NOMO-1 (cell line): ENCODE measurements at regions not wholly inside any gene's neighbourhood (a gene's known extent, or its start where the extent isn't known, plus 50 kb on each side); places are given as distances from the start of the nearest gene placed in this dataset.

Experiments used
- DNase-seq, 2 experiments: peaks; one replicate each; lab custom pipeline; 2025; ENCODE audit not compliant: unreplicated experiment in 2 of 2; lab: John Stamatoyannopoulos, UW

DNA sequence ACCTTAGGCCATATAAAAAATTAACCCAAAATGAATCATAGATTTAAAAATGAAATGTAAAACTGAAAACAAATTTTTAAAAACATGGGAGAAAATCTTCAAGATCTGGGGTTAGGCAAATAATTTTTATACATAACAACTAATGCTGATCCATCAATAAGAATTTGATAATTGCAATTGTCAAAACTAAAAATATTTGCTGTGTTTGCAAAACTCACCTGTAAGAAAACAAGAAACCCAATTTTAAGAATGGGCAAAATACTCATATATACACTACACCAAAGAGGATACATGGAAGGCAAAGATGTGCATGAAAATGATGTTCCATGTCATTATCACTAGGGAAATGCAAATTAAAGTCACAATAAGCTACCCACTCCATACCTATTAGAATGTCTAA, 194.8 kb upstream of the NRP1 start:
- no peak for DNase-seq

DNA sequence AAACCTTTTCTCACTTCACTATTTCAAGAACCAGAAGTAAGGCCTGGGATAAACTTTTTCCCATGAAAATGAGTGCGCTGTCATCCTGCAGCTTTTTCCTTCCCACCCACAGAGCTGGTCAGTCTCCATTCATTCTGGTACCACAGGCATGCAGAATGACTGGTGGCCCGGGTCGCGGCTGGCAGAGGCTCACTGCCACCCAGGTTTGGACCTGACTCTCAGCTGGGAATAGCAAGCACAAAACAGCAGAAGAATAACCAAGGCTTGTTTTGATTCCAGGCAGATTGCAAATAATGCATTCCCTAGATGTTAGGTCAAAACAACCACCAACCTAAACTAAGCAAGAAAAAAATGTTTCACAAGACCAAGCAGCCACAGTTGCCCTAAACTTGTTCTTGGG, 190.5 kb upstream of the NRP1 start:
- no peak for DNase-seq

DNA sequence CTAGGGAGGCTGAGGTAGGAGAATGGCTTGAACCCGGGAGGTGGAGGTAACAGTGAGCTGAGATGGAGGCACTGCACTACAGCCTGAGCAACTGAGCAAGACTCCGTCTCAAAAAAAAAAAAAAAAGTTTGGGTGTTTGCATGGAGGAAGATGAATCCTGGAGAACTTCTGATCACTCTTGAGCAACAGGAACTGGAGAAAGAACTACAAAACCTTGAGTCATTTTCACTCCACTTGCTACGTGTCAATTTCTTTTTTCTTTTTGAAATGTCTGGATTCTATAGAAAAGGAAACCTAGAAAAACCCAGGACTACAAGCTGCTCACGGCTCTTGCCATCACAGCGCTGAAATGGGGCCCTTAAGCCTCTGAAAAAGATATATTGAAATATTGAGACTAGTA, 189.6 kb upstream of the NRP1 start:
- DNase-seq, result peak in 1 of 2 experiments; percentile 18

DNA sequence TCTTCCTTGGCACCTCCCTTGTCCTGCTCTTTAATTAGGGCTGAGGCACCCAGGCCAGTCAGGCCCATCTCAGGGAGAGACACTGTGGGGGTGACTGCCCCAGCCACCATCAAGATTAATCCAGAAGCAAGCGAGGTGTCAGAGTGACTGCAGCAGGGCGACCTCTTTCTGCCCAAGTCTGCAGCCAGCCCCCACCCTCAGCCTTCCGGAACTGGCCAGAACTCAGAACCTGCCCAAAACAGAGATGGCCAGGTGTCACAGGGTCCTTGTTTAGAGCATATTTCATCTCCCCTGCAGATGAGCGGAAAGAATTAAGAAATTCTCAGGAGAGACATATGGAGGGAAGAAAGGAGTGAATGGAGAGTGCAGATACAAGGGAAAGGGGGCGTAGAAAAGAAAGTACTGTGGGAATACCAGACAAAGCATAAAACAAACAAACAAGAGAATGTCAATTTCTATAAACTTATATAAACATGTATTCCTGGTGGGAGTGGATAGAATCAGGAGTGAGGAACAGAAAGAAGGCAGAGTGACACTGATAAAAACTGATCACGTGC, 188.8 kb upstream of the NRP1 start:
- DNase-seq, result no peak

DNA sequence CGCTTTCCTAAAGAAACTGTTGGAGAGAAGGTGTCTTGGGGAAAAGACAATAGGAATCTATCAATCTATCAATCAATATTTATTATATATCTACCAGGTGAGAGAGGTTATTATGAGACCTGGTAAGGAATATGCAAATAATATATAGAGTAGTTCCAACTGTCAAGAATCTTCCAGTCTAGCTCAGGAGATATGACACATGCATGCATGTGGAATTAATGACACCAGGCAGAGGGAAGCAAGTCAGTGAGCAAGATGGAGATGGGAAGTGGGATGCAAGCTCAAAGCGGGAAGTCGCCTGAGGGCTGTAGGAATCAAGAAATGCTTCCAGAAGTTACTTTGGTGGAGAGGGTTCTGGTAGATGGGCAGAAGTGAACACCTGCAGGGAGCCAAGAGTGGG, 187.4 kb upstream of the NRP1 start:
- no peak for DNase-seq

DNA sequence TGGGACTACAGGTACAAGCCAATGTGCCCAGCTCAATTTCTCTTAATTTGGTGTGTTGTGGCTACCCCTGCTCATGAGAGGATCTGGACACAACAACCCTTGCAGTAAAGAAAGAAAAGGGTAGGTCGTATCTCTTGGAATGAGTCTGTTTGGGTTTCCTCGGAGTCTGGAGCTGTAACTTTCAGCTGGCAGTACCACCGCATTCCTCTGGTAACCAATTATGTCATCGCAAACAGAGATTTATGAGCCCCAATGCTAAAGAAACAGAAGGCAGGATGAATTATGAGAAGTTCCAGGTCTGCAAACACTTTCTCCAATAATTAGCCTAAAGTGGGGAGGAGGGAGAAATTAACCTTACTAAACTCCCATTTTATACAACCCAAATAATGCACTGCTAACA, 186.6 kb upstream of the NRP1 start:
- DNase-seq, result no peak

DNA sequence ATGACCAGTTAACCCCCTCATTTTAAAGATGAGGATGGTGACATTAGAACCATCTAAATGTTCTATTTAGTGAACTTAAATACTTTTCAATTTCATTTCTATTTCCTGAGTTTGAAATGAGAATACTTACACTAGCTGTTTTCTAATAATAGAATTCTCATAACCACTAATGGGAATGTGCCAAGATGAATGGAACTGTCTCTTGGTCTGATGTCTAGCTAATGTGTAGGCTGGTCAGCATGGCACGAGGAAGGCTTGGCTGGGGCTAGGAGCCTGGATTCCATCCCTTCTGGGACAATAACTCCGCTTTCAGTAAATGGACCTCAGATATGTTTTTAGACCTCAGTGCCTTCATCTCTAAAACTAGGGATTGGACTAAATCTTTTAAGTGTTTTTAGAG, 185.8 kb upstream of the NRP1 start:
- no peak for DNase-seq

DNA sequence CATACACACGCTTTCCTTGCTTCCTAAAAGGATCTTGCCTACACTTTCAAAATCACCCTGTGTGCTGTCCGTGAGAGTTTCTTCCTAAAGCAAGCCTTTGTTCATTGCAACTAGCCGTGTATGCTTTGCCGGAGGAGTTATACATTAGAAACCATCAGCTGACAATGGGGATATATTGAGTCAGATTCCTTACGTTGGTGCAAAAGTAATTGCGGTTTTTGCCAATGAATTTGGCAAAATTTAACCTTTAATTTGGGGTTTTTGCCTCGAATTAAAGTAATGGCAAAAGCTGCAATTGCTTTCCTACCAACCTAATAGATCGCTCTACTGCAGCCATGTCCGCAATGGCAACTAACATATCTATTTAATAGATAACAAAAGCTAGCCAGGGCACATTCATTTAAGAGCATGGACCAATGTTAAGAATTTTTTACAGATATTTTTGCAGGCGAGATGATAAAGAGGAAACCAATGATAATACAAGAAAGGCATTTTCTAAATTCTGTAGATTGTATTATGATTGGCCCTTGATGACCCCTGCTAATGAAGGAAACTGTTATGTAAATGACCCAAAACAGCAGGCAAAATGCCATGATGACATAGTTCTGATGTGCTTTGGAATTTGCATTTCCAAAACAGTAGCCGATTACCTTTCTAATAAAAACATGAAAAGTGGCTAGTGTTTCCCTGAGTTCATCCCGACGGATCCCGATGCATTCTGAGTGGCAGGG, 184.8 kb upstream of the NRP1 start:
- no peak for DNase-seq

DNA sequence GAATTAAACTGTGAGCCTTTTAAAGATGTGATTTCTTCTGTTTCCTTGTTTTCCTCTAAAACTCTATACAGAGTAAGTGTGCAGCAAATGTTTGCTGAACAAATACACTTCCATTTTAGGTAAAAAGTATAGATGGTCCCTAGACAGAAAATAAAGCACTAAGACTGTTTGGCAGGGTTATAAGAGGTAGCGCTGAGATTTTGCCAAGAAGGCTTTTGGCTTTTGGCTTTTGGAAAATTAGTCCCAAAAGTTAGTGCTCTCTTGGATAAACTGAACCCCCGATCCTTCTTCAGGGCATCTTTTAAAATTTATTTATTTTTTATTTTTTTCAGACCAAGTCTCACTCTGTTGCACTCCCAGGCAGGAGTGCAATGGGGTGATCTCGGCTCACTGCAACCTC, 175.7 kb upstream of the NRP1 start:
- DNase-seq, result no peak

DNA sequence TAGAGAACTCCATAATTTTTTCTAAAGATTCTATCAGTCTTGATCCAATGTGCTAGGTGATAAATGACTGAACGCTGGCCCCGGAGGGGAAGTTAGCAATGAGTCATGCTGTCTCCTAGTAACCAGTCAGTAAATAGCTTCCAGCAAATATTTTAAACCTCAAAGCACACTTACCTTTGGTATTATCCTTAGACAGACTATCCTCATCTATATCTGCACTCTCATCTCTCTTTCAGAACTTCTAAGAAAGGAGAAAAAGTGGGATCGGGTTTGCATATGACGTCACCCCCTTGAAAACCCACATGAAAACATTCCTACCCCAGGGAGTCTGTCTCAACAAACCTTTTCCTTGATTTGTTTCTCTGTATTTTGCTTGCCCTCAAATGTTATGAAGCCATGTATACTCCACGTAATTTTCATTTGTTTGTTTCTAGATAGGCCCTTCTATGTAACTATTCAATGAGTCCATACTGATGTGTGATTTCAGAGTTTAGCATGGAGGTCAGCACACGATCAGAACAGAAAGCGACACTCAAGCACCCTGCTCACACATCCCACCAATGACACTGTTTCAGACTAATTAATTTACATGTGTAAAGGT, 174.9 kb upstream of the NRP1 start:
- DNase-seq, result peak; percentile 69 to 94

DNA sequence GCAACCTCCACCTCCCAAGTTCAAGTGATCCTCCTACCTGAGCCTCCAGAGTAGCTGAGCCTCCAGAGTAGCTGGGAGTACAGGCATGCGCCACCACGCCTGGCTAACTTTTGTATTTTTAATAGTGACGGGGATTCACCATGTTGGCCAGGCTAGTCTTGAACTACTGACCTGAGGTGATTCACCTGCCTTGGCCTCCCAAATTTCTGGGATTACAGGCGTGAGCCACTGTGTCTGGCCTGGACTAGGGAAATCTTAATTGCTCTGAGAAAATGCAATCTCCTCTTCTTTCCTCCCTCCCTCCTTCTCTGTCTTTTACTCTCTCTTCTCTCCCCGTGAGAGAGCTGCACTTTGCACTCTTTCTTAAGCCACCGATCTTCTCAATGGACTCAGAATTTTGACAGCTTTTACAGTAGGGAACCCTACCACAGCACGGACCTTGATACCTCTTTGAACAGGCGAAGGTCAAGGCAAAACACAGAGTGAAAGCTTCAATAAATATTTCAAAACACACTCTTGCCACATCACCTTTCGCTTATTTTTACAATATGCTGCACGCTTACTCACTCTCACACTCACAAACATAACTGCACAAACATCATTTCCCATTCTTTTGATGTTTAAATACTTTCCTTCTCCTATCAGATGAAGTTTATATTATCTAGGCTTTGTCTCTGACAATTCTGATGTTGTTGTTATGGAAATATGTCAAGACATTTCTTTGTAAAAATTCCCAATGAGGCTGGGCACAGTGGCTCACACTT, 173.4 kb upstream of the NRP1 start:
- peak; percentile 44 to 61 for DNase-seq

DNA sequence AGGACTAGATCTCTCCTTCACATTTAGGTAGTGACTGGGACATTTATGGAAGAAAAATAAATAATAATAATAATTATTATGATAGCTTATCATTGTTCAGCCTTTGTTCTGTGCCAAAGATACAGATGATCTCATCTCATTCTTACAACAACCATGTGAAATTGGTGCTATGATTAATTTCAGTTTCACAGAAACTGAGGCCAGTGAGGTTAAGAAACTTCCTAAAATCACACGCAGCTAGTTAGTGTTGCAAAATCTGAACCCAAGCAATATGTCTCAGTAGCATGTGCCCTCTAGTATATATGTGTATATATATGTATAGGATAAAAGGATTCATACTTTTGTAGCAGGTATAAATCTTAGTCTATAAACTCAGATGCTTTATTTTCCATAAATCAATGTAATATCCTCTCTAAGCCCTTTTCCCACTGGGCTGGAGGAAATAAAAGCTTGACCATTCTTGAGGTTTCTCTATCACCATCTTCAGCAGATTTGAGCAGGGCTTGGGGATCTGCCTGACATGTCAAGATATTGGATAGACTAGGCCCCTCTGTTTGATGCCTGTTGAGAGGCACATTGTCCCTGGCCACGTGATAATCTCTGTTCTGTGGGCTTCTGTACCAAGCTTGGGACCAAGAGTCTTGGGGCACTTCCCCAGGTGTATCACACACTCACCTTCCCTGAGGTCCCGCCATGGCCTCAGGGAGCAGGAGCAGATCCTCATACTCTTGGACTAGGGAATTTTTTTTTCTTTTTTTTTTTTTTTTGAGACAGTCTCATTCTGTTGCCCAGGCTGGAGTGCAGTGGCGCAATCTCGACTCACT, 172.6 kb upstream of the NRP1 start:
- DNase-seq, result peak; percentile 50 to 83

DNA sequence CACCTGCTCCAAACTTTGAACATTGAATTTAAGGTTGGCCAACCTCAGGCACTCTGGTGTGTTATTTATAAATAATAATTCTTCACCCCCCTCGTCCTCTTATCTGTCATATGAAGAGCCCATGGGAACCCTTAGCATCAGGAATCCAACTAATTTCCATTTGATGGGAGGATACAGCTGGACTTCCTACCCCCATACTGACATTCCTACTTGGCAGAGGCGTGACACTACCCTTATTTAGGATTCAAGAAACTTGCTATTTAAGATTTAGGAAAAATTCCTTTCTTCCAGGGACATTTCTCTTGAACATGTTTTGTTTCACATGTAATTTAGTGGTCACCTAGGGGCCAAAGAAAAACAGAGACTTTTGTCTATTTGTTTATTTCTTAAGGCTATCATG, 171.9 kb upstream of the NRP1 start:
- DNase-seq, result no peak

DNA sequence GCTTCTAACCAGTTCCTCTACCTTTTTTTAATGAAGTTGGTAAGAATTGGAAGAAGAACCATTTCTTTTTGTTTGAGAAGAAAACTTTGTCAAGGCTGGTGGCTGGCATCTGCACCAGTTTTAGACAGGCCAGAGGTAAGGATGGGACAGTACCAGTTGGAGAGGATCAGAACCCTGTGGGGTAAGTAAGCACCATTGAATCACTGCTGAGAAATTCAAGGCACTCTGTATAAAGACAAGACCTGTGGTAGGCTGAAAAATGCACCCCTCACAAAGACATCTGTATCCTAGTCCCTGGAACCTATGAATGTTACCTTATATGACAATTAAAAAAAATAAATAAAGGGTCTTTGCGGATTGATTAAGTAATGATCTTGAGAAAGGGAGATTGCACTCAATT, 166.7 kb upstream of the NRP1 start:
- DNase-seq, result no peak

DNA sequence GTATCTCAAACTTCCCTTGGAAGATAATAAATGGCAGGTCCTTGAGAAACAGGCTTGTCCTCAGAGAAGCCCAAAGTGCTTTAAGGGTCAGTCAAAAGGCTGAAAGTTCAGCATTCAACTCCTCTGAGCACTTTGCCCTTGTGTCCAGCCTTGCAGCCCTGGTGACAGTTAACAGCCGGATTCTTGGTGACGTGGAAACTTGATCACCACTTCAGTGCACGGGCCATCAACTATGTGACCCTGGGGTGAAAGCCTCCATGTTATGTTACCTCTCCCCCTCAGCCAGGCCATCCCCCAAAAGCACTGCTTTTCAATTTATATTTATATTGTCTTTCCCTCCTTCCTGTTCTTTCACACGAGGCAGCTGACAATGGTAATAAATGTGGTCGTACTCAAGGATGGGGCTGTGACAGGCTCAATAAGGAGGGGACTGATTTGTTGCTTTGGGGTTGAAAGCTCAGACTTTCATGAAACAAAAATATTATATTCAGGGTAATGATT, 164.0 kb upstream of the NRP1 start:
- DNase-seq, result no peak

DNA sequence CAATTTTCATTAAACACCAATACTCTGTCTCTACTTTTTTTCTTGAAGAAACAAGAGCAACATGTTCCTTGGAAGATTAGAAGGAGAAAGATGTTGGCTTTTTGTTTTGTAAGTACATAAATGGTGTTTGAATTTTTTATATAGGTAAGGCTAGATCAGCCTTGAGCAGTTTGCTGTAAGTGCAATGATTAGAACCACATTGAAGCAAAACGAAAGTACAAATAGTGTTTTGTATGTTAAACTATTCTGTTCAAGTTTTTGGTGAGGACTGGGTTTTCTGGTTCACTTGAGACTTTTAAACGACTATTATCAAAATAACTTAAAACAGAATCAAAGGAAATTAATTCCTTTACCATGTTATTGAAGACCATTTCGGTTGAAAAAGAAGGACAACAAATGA, 162.9 kb upstream of the NRP1 start:
- DNase-seq, result no peak

DNA sequence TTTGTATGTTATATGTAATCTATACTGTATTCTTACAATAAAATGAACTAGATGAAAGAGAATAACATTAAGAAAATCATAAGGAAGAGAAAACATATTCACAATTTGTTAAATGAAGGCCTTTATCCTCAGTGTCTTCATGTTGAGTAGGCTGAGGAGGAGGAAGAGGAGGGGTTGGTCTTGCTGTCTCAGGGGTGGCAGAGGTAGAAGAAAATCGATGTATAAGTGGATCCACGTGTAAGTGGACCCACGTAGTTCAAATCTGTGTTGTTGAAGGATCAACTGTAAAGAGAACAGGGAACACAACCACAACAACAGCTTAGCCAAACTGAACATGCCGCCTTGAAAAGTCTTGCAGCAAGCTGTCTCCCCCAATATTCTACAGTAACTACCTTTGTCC, 161.6 kb upstream of the NRP1 start:
- no peak for DNase-seq

DNA sequence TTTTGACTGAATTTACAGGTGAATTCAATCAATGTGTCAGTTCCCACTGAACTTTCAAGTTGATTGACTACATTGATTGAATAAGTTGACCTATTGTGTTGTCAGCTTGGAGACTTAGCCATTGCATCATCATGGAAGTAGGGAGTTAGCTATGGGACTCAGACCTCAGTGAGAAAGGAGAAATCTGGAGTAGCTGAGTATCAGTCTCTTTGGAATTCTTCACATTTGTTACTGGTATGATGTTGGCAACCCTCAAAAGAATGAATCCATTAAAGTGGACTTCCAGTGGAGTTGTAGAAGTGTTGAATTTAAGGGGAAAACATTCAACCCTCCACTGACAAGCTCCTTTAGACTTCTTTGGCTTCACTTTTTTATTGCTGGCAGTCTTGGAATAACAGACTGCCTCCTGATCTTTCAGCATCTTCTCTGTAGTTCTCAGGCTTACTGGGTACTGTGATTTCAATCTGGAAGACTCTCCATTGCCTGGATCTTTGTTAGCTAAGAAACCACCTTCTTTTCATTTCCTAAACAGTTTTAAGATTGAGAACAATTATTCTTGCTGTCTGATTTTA, 160.3 kb upstream of the NRP1 start:
- no peak for DNase-seq

DNA sequence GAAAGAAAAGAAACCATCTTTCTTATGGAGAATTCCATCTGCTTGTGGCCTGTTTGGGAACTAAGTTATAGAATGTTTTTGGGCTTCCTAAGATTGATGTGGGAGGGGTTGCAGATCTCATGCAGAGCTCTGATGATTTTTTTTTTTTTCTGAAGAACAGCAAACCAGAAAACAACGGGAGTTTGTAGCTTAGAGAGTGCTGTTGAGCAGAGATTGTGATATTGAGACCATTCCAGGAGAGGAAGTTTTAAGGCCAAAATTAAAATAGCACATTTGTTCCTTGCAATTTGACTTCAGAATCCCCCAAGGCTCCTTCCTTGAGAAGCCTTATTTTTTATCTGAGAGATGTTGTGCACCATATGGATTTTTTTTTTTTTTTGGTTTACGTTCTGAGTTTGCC, 159.5 kb upstream of the NRP1 start:
- no peak for DNase-seq

DNA sequence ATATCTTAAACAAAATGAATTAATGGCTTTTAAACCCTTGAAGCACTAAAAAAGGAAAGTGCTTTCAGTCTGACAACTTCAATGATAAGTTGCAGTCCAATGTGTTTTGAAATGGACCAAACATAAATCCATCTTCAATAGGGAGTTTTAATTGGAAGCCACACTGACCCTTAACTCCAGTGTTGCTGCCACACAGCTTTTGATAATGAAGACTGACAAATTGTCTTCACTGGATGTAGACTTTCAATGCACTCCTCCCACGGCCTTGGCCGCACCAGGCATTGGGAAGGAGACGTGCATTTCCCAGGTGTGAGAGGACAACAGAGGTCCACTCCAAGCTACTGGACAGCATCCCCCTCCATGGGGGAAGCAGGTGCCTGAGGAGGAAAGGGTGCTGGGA, 159.0 kb upstream of the NRP1 start:
- DNase-seq, result no peak
